ENCODE measurements at regions not wholly inside any gene's neighbourhood (a gene's known extent, or its start where the extent isn't known, plus 50 kb on each side); places are given as distances from the start of the nearest gene placed in this dataset.

GRCh38 chr10:111367531-111367930, 290.7 kb downstream of the ADRA2A start:
- H3K4me3 ChIP-seq (ENCODE audit: low read depth, low read length): no peak overlapping the region
- DNase-seq (ENCODE audit: low read depth, low spot score): no peak
- TF ChIP-seq CTCF (IDR thresholded peaks at IDR 0.05; ENCODE audit: insufficient read depth, low read length, missing control alignments): no peak
- ChIA-PET CTCF (no interaction called here), POLR2A (no interaction called here)

GRCh38 chr10:111370101-111370500, 293.3 kb downstream of the ADRA2A start:
- H3K4me3 ChIP-seq (ENCODE audit: low read depth, low read length): no peak overlapping the region
- TF ChIP-seq CTCF (IDR thresholded peaks at IDR 0.05; ENCODE audit: insufficient read depth, low read length, missing control alignments): no peak
- ChIA-PET CTCF (no interaction called here), POLR2A (no interaction called here)
- no peak for DNase-seq (ENCODE audit: low read depth, low spot score)

GRCh38 chr10:111373696-111374095, 296.9 kb downstream of the ADRA2A start:
- POLR2A ChIA-PET: no interaction called here
- CTCF ChIA-PET: no interaction called here
- H3K4me3 ChIP-seq (ENCODE audit: low read depth, low read length): no peak overlapping the region

GRCh38 chr10:111379534-111380187, 302.8 kb downstream of the ADRA2A start:
- CTCF ChIA-PET: no interaction called here
- POLR2A ChIA-PET: no interaction called here
- DNase-seq (ENCODE audit: low read depth, low spot score): no peak

More at GRCh38 chr10:111373696-111374095, 296.9 kb downstream of the ADRA2A start:
- TF ChIP-seq CTCF (IDR thresholded peaks at IDR 0.05; ENCODE audit: insufficient read depth, low read length, missing control alignments): no peak
- DNase-seq (ENCODE audit: low read depth, low spot score): no peak

GRCh38 chr10:111384556-111384955, 307.7 kb downstream of the ADRA2A start:
- ChIA-PET POLR2A (no interaction called here), CTCF (no interaction called here)
- H3K4me3 ChIP-seq (ENCODE audit: low read depth, low read length): no peak overlapping the region
- no peak for DNase-seq (ENCODE audit: low read depth, low spot score)
- TF ChIP-seq CTCF (IDR thresholded peaks at IDR 0.05; ENCODE audit: insufficient read depth, low read length, missing control alignments): no peak

More at GRCh38 chr10:111379534-111380187, 302.8 kb downstream of the ADRA2A start:
- no peak overlapping the region for H3K4me3 ChIP-seq (ENCODE audit: low read depth, low read length)
- TF ChIP-seq CTCF (IDR thresholded peaks at IDR 0.05; ENCODE audit: insufficient read depth, low read length, missing control alignments): no peak

GRCh38 chr10:111390813-111391563, 314.2 kb downstream of the ADRA2A start:
- CTCF ChIA-PET: no interaction called here
- no peak for DNase-seq (ENCODE audit: low read depth, low spot score)
- POLR2A ChIA-PET: no interaction called here
- H3K4me3 ChIP-seq (ENCODE audit: low read depth, low read length): no peak overlapping the region
- no peak for TF ChIP-seq CTCF (IDR thresholded peaks at IDR 0.05; ENCODE audit: insufficient read depth, low read length, missing control alignments)

Measured in AG04449 (cell line).